ENCODE measurements at regions not wholly inside any gene's neighbourhood (a gene's known extent, or its start where the extent isn't known, plus 50 kb on each side); places are given as distances from the start of the nearest gene placed in this dataset.

- ATAC-seq, result no peak
- in situ Hi-C loops (cut with MboI), result no loop called here
- no TSS peak for BruUV-seq (replicated peaks)
Measured at GRCh38 chr18:30544141-30544540, 498.4 kb downstream of the DSC3 start.

More at GRCh38 chr18:30544141-30544540, 498.4 kb downstream of the DSC3 start:
- POLR2A ChIA-PET, result no interaction called here
- RAD21 ChIA-PET (ENCODE audit: unreplicated experiment), result no interaction called here
- Histone ChIP-seq H3K36me3 (ENCODE audit: control insufficient read depth in 2 of 2, insufficient read depth in 2 of 2, low read length in 1 of 2) (no peaks in the 10 kb centered on the region), H3K27me3 (replicated peaks in 1 of 2; ENCODE audit: control insufficient read depth in 2 of 2, insufficient read depth in 2 of 2, low read length in 1 of 2) (no peaks in the 10 kb centered on the region), H3K4me2 (ENCODE audit: control insufficient read depth, insufficient read depth) (no peak overlapping the region), H3K4me1 (ENCODE audit: control insufficient read depth, insufficient read depth, low read length) (no peaks in the 10 kb centered on the region), H3K27ac (ENCODE audit: control insufficient read depth, insufficient read depth) (no peak overlapping the region), H3K79me2 (ENCODE audit: control insufficient read depth, insufficient read depth, low read length) (no peaks in the 10 kb centered on the region), H2AFZ (ENCODE audit: control insufficient read depth, low read depth, low read length) (no peak overlapping the region), H3K4me3 (no peak overlapping the region), H3K9me3 (replicated peaks; ENCODE audit: control insufficient read depth, insufficient read depth, low read length) (no peaks in the 10 kb centered on the region), H3K9ac (ENCODE audit: control insufficient read depth, insufficient read depth, low read length) (no peak overlapping the region), H4K20me1 (ENCODE audit: control insufficient read depth, insufficient read depth) (no peaks in the 10 kb centered on the region)
- CTCF ChIA-PET, result no interaction called here
- WGBS (ENCODE audit: insufficient coverage, insufficient replicate concordance, low lambda C conversion rate, missing lambda C conversion rate), result 18% methylated on average over 2 of the region's 2 CpGs
- FAIRE-seq, result no peak
- SMC1A ChIA-PET (ENCODE audit: uncharacterized antibody, unreplicated experiment), result interaction anchor here (1.0 kb wide), 1 partner anchor 12 kb away, joined by 3 read pairs; no protein-coding TSS in a partner anchor
- intact Hi-C loops (cut with micrococcal nuclease; ENCODE audit: unreplicated experiment), result no loop called here
- TF ChIP-seq RCOR1 (conservative IDR thresholded peaks at IDR 0.05; ENCODE audit: low read depth, low read length), result no peak
- TF ChIP-seq CBX3 (IDR thresholded peaks at IDR 0.05; ENCODE audit: borderline replicate concordance, low read depth), result no peak
- no peak for TF ChIP-seq ZNF217 (IDR thresholded peaks at IDR 0.05)
- TF ChIP-seq SRF (IDR thresholded peaks at IDR 0.05; ENCODE audit: low read depth in 2 of 2, low read length in 2 of 2), result no peak
- TF ChIP-seq SUZ12 (IDR thresholded peaks at IDR 0.05; ENCODE audit: unreplicated experiment), result no peak
- TF ChIP-seq REST (IDR thresholded peaks at IDR 0.05; ENCODE audit: low read depth, low read length), result no peak
- TF ChIP-seq, protein P1, sequence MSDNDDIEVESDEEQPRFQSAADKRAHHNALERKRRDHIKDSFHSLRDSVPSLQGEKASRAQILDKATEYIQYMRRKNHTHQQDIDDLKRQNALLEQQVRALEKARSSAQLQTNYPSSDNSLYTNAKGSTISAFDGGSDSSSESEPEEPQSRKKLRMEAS (IDR thresholded peaks at IDR 0.05; ENCODE audit: low read depth, low read length), result no peak
- TF ChIP-seq MYB (IDR thresholded peaks at IDR 0.05; ENCODE audit: borderline replicate concordance, low read depth, low read length), result no peak
- no peak for TF ChIP-seq MEF2A (IDR thresholded peaks at IDR 0.05; ENCODE audit: insufficient read depth, low read depth, low read length)
- no peak for TF ChIP-seq SMAD1 (IDR thresholded peaks at IDR 0.05; ENCODE audit: low read depth, partially characterized antibody)
- no peak for DNase-seq (ENCODE audit: low read depth, low spot score)
